Activated T-helper 2 cell treated with anti-CD3 and anti-CD28 coated beads, Interferon-gamma antibody, Interleukin-2, Interleukin-4, amounts not matched to agents 10 μg/mL and 5 μg/mL and 100 μg/mL, durations not matched to agents 14 hours and 24 hours and 36 hours (primary cell): ENCODE measurements at regions not wholly inside any gene's neighbourhood (a gene's known extent, or its start where the extent isn't known, plus 50 kb on each side); places are given as distances from the start of the nearest gene placed in this dataset.
"Not testable (repeated sequence)": the region's sequence is repeated elsewhere in the genome, so short reads cannot be mapped to it uniquely, and the experiment has no call there.

Source experiments
- DNase-seq: peaks from one replicate; pipeline ENCODE4 v3.0.0; 2021; ENCODE audit warnings: low spot score
- H3K27ac Mint-ChIP-seq: one replicate; pipeline ENCODE4 v1.8.0; 2021; ENCODE audit warnings: mixed read lengths
- H3K27me3 Mint-ChIP-seq: one replicate; pipeline ENCODE4 v1.8.0; 2021; ENCODE audit warnings: low read depth, mixed read lengths
- H3K36me3 Mint-ChIP-seq: one replicate; pipeline ENCODE4 v1.8.0; 2021; ENCODE audit warnings: low read depth, mixed read lengths
- H3K4me1 Mint-ChIP-seq: one replicate; pipeline ENCODE4 v1.8.0; 2021; ENCODE audit warnings: low read depth, mixed read lengths
- H3K4me3 Mint-ChIP-seq: one replicate; pipeline ENCODE4 v1.8.0; 2021; ENCODE audit warnings: low read depth, mild to moderate bottlenecking, moderate library complexity, mixed read lengths
- H3K9me3 Mint-ChIP-seq: one replicate; pipeline ENCODE4 v1.8.0; 2021; ENCODE audit warnings: mixed read lengths
- intact Hi-C: fragments of 100-400 bp; cut with micrococcal nuclease; formaldehyde crosslinking; loops from one replicate; pipeline ENCODE4 v1.15.1; 2023

DNA sequence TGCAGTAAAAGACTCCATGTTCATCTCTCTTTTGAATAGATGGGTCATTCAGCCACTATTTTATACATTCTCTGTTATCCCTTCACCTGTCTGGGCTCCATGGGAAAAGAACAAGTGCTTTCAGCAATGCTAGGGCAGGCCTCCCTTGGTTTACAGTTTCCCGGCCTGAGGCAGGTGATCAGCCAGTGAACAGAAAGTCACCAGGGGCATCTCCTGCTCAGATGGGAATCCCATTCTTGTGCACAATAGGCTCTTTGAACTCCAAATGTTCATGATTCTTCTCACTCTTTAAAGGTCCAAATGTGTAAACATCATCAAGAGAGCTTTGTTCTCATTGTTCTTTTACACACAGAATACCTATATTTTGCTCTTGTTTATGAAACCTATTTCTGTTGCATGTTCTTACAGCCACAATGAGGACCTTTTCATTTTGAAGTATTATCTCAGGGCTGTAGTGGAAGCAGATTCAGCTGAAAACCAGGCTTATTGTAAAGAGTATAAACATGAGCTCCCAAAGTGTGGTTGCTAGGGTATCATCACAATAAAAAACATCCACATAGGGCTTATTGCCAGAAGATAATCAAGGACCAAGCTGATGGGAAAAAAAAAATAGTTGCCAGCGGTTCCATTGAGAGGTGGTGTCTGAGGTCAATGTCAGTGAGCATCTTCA is 267.1 kb upstream of the SGK1 start:
- intact Hi-C loops, result no loop called here

DNA sequence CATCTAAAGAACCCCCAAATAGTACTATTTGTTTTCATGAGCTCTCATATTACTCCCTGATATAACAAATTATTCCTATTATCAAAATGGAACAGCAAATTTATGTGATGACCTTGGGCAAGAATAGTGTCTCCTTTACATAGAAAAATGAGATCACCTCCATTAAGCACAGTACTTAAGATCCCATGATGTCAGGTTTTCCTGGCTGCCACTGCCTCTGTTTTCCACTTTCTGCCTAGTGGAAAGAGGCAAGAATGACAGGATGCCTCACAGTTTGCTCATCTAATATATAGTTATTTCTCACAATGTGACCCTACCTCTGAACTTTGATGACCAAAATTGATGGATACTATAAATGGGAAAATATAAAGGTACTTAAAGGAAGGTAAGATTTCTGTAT is 260.1 kb upstream of the SGK1 start:
- H3K4me3 Mint-ChIP-seq, result no peak overlapping the region
- peaks cover 16% of the 10 kb centered on the region for H3K9me3 Mint-ChIP-seq
- intact Hi-C loops, result no loop called here
- H3K27me3 Mint-ChIP-seq, result no peaks in the 10 kb centered on the region
- peaks cover 8% of the 10 kb centered on the region for H3K36me3 Mint-ChIP-seq
- no peak overlapping the region for H3K27ac Mint-ChIP-seq
- DNase-seq, result no peak
- H3K4me1 Mint-ChIP-seq, result peaks cover 5% of the 10 kb centered on the region

More for the DNA sequence above, 267.1 kb upstream of the SGK1 start:
- Mint-ChIP-seq H3K9me3 (peaks cover 3% of the 10 kb centered on the region), H3K27ac (no peak overlapping the region), H3K27me3 (no peaks in the 10 kb centered on the region), H3K4me3 (no peak overlapping the region), H3K4me1 (peaks cover 1% of the 10 kb centered on the region), H3K36me3 (peaks cover 2% of the 10 kb centered on the region)
- DNase-seq, result no peak

DNA sequence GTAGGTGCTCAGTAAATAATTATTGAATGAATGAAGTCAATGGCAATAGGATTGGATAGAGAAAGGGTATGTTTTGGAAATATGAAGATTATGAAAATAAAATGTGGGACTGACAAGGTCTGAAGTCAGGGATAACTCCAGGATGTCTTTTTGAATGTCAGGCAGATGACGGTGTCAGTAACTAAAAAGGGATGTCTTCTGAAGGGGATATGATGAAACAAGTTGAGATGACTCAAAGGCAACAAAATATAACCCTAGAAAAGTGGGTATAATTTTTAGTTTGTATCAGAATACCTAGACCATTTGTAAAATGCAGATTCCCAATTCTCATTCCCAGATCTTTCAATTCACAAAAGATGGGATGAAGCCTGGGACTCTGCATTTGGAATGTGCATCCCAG is 257.3 kb upstream of the SGK1 start:
- no peak overlapping the region for H3K27ac Mint-ChIP-seq
- peaks cover 33% of the 10 kb centered on the region for H3K9me3 Mint-ChIP-seq
- intact Hi-C loops, result no loop called here
- no peak overlapping the region for H3K4me3 Mint-ChIP-seq
- H3K27me3 Mint-ChIP-seq, result no peaks in the 10 kb centered on the region
- H3K4me1 Mint-ChIP-seq, result peaks cover 9% of the 10 kb centered on the region
- peaks cover 16% of the 10 kb centered on the region for H3K36me3 Mint-ChIP-seq
- DNase-seq, result no peak

DNA sequence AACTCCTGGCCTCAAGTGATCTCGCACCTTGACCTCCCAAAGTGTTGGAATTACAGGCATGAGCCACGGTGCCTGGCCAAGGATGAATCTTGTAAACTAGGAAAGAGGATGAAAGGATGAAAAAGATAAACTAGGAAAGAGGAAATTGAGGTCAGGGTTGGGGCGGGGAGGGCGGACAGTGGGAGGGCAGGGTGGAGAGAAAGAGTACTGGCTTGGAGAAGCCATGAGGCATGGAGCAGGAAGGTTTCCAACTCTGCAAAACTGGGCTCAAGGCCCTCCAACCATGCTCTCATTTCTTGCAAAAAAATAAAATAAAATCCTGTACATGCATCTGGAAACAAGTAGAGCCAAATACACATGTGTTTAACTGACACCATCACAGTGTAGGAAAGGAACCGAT is 256.6 kb upstream of the SGK1 start:
- H3K27ac Mint-ChIP-seq, result no peak overlapping the region
- DNase-seq, result no peak
- H3K4me1 Mint-ChIP-seq, result peaks cover 11% of the 10 kb centered on the region
- H3K4me3 Mint-ChIP-seq, result no peak overlapping the region
- intact Hi-C loops, result no loop called here
- no peaks in the 10 kb centered on the region for H3K27me3 Mint-ChIP-seq
- H3K9me3 Mint-ChIP-seq, result peaks cover 28% of the 10 kb centered on the region
- H3K36me3 Mint-ChIP-seq, result peaks cover 16% of the 10 kb centered on the region

DNA sequence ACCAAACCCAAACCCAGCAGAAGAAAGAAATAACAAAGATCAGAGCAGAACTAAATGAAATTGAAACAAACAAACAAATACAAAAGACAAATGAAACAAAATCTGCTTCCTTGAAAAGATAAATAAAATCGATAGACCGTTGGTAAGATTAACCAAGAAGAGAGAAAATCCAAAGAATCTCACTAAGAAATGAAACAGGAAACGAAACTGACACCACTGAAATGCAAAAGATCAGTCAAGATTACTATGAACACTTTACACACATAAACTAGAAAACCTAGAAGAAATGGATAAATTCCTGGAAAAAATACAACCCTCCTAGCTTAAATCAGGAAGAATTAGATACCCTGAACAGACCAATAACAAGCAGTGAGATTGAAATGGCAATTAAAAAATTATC is 252.1 kb upstream of the SGK1 start:
- Mint-ChIP-seq H3K4me1 (peaks cover 25% of the 10 kb centered on the region), H3K27ac (peak overlapping the region; percentile 35), H3K36me3 (peaks cover 28% of the 10 kb centered on the region), H3K4me3 (peak overlapping the region; percentile 37), H3K9me3 (peaks cover 39% of the 10 kb centered on the region)
- intact Hi-C loops, result loop anchor here (5.0 kb wide), 1 partner anchor 38 kb away; no protein-coding TSS in a partner anchor
- DNase-seq, H3K27me3 Mint-ChIP-seq: not testable (repeated sequence)

DNA sequence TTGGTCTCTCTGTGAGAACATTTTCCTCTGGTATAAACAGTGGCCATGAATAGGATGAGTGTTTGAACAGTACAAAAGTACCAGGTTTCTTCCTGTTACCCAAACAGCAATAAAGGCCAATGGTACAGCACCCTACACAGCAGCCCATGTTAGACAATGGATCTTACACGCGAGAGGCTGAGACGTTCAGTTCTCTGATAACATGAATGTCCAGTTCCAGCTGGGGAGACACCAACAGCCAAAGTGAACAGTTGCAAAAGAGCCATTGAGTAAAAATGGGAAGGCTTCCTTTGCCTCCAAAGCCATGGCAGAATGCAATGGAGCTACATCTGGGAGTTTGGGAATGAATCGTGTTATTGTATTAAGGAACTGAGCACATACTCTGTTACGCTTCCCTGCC is 246.8 kb upstream of the SGK1 start:
- Mint-ChIP-seq H3K4me3 (no peak overlapping the region), H3K27me3 (no peaks in the 10 kb centered on the region), H3K9me3 (peaks cover 22% of the 10 kb centered on the region), H3K4me1 (peaks cover 16% of the 10 kb centered on the region), H3K27ac (no peak overlapping the region), H3K36me3 (peaks cover 15% of the 10 kb centered on the region)
- no peak for DNase-seq
- intact Hi-C loops, result loop anchor here (5.0 kb wide), 1 partner anchor 32 kb away; no protein-coding TSS in a partner anchor

DNA sequence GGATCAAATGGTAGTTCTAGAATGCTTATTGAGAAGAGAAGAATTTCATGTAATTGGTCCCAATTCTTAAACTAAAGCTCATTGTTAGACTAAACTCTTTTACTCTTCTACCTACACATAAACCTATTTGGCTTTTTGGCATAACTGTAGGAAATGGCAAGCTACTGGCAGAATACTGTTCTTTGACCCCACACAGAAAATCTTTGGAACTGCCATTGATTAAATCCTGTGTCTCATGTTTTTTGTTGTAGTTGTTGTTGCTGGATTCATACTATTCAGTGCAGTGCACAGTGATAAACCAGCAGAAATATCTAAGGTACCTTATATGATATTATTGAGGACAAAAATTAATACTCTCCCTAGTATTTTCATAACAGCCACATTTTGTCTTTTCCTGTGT is 242.1 kb upstream of the SGK1 start:
- Mint-ChIP-seq H3K27ac (no peak overlapping the region), H3K4me3 (no peak overlapping the region), H3K27me3 (no peaks in the 10 kb centered on the region), H3K36me3 (no peaks in the 10 kb centered on the region), H3K4me1 (no peaks in the 10 kb centered on the region), H3K9me3 (peaks cover 6% of the 10 kb centered on the region)
- intact Hi-C loops, result no loop called here
- DNase-seq, result no peak

DNA sequence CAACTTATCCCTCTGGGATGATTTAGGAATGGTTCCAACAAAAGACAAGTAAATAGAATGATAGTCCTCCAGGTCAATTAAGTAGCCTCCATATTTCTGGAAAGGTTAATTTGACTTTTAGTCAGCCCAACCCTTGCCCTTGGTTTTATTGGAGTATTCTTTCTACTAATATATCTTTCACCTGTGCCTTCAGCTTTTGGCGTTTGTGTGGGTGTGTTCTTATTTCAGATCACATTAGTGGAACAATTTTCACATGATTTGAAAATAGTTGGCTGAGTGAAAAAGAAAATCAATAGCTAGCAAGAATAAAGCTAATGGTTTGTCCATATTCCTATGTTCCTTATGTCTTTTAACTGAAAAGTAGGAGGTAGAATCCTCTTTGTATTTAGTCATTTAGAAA is 239.6 kb upstream of the SGK1 start:
- H3K4me1 Mint-ChIP-seq, result no peaks in the 10 kb centered on the region
- intact Hi-C loops, result no loop called here
- H3K9me3 Mint-ChIP-seq, result peaks cover 14% of the 10 kb centered on the region

DNA sequence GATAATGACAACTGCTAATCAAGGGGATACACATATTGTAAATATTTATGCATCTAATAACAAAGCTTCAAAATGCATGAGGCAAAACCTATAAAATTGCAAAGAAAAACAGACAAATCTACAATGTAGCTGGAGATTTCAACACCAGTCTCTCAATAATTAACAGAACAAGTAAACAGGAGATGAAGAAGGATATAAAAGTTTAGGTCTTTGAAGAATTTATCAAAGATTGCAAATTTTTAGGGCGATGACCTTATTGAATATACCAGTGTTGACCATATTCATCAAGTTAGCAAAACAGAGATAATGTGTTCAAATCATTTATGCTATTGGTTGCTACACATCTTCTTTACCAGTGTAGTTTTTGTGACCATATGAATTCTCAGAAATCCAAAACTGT is 237.8 kb upstream of the SGK1 start:
- Mint-ChIP-seq H3K4me3 (no peak overlapping the region), H3K36me3 (no peaks in the 10 kb centered on the region), H3K4me1 (no peaks in the 10 kb centered on the region), H3K27me3 (no peaks in the 10 kb centered on the region), H3K27ac (no peak overlapping the region), H3K9me3 (peaks cover 14% of the 10 kb centered on the region)
- no peak for DNase-seq
- intact Hi-C loops, result no loop called here

More for the DNA sequence above, 239.6 kb upstream of the SGK1 start:
- no peak overlapping the region for H3K27ac Mint-ChIP-seq
- no peaks in the 10 kb centered on the region for H3K36me3 Mint-ChIP-seq
- no peaks in the 10 kb centered on the region for H3K27me3 Mint-ChIP-seq
- no peak for DNase-seq
- H3K4me3 Mint-ChIP-seq, result no peak overlapping the region

DNA sequence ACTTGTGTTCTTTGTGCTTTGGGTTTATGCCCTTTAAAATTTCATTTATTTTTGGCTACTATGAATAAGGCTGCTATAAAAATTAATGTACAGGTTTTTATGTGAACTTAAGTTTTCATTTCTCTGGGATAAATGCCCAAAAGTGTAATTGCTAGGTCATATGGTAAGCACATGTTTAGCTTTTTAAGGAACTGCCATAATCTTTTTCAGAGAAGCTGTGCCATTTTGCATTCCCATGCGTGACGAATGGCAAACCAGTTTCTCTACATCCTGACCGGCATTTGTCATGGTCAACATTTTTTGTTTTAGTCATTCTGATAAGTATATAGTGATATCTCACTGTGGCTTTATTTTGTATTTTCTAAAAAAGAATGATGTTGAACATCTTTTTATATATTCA is 236.0 kb upstream of the SGK1 start:
- intact Hi-C loops, result no loop called here

DNA sequence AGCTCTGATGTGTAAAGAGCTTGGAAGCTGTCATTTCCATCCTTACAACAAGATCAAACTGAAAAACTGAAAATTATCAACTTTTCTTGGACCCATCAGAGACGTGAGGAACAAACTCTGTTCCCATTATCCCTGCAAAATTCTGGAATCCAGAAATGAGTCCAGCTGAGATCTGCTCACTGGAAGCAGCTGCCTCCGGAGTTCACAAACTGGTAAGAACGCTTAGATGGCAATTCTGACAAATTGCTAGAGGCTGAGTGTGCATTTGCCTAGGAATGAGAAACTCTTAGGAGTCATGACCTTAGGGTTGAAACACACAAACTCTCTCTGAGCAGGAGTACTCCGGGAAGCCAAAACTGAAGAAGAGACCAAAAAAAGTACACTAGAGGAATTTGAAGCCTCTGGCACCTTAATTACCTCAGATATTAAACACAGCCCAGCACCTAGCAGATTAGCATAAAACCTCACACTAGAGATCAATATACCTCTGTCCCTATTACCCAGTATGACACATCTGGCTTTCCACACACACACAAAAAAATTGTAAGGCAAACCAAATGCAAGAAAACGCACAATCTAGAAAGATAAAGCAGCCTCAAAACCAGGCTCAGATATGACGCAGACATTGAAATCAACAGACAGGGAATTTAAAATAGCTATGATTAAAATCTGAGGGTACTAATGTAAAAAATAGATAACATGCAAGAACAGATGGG is 233.5 kb upstream of the SGK1 start:
- DNase-seq, result no peak
- intact Hi-C loops, result no loop called here
- H3K9me3 Mint-ChIP-seq, result peaks cover 15% of the 10 kb centered on the region
- H3K27ac Mint-ChIP-seq, result no peak overlapping the region
- H3K27me3 Mint-ChIP-seq, result no peaks in the 10 kb centered on the region
- no peak overlapping the region for H3K4me3 Mint-ChIP-seq
- no peaks in the 10 kb centered on the region for H3K4me1 Mint-ChIP-seq
- H3K36me3 Mint-ChIP-seq, result no peaks in the 10 kb centered on the region

More for the DNA sequence above, 236.0 kb upstream of the SGK1 start:
- Mint-ChIP-seq H3K27ac (no peak overlapping the region), H3K36me3 (no peaks in the 10 kb centered on the region), H3K27me3 (no peaks in the 10 kb centered on the region), H3K4me3 (no peak overlapping the region), H3K9me3 (peaks cover 14% of the 10 kb centered on the region), H3K4me1 (no peaks in the 10 kb centered on the region)
- DNase-seq, result no peak

DNA sequence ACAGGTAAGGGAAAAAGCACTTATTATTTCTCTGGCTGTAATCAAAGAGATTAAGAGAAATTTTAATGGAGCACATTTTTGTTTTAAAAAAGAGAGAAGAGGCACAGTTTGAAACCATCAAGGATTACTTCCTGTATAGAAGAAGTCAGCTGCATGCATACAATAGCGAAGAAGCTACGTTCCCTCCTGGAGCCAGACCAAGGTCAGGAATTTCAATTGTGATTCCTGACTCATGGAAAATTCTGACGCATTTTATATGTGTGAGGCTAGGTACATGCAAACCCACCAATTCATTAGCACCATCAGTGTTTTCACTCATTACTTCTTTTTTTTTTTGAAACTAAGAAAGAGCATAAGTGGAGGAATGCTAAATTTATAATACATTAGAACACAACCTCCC is 232.7 kb upstream of the SGK1 start:
- no peak overlapping the region for H3K4me3 Mint-ChIP-seq
- intact Hi-C loops, result no loop called here
- no peaks in the 10 kb centered on the region for H3K4me1 Mint-ChIP-seq
- H3K9me3 Mint-ChIP-seq, result peaks cover 14% of the 10 kb centered on the region
- DNase-seq, result no peak
- H3K36me3 Mint-ChIP-seq, result no peaks in the 10 kb centered on the region
- no peak overlapping the region for H3K27ac Mint-ChIP-seq
- H3K27me3 Mint-ChIP-seq, result no peaks in the 10 kb centered on the region

DNA sequence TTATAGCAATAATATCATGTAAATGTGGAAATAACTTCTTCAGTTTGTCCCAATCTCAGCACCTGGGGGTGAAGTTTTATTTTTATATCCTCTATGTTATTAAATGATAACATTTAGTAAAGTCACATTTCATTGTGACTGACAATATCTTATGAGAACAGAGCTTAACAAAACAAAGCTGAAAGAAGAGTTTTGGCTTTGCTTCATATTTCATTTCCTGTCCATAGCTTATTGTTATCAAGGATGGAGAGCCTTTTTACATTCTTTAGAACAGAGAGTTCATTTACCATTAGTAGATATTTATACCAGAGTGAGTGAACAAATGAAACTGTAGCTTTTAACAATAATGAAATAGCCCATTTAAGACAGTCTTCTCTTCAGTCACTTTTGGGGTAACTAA is 231.9 kb upstream of the SGK1 start:
- Mint-ChIP-seq H3K27ac (no peak overlapping the region), H3K27me3 (no peaks in the 10 kb centered on the region), H3K9me3 (peaks cover 10% of the 10 kb centered on the region), H3K36me3 (no peaks in the 10 kb centered on the region), H3K4me3 (no peak overlapping the region), H3K4me1 (no peaks in the 10 kb centered on the region)
- no peak for DNase-seq
- intact Hi-C loops, result loop anchor here (10.0 kb wide), 1 partner anchor 175 kb away; no protein-coding TSS in a partner anchor
